Trophoblast cell (in vitro differentiated cells and primary cell): ENCODE measurements at regions not wholly inside any gene's neighbourhood (a gene's known extent, or its start where the extent isn't known, plus 50 kb on each side); places are given as distances from the start of the nearest gene placed in this dataset.

Experiments
- DNase-seq, 2 donors: peaks; one replicate each; pipeline ENCODE4 v3.0.0-alpha.2; 2016
- H2AFZ ChIP-seq: 2 replicates; pipeline ENCODE4 v1.6.1; 2013; ENCODE audit warnings: low read length, moderate library complexity, mild to moderate bottlenecking; ENCODE audit not compliant: insufficient read depth, poor library complexity
- H2AK5ac ChIP-seq: 2 replicates; pipeline ENCODE4 v1.6.1; 2013; ENCODE audit warnings: mild to moderate bottlenecking, low read length
- H2BK120ac ChIP-seq: 2 replicates; pipeline ENCODE4 v1.6.1; 2013; ENCODE audit warnings: low read length, mild to moderate bottlenecking, moderate library complexity; ENCODE audit not compliant: insufficient read depth, poor library complexity
- H2BK12ac ChIP-seq: 2 replicates; pipeline ENCODE4 v1.6.1; 2013; ENCODE audit warnings: mild to moderate bottlenecking, low read length, moderate library complexity
- H2BK5ac ChIP-seq: 2 replicates; pipeline ENCODE4 v1.6.1; 2013; ENCODE audit warnings: low read length, low read depth, moderate library complexity, mild to moderate bottlenecking; ENCODE audit not compliant: poor library complexity
- H3K14ac ChIP-seq: 2 replicates; pipeline ENCODE4 v1.6.1; 2013; ENCODE audit warnings: mild to moderate bottlenecking, low read length
- H3K18ac ChIP-seq: 2 replicates; pipeline ENCODE4 v1.6.1; 2013; ENCODE audit warnings: mild to moderate bottlenecking, low read length
- H3K23ac ChIP-seq: 2 replicates; pipeline ENCODE4 v1.6.1; 2013; ENCODE audit warnings: low read length
- H3K27ac ChIP-seq: 2 replicates; pipeline ENCODE4 v1.5.1; 2013; ENCODE audit warnings: low read depth, mild to moderate bottlenecking, inconsistent platforms, low read length, moderate library complexity
- H3K27me3 ChIP-seq: 2 replicates; pipeline ENCODE4 v1.6.1; 2013; ENCODE audit warnings: inconsistent platforms, mild to moderate bottlenecking, low read length, moderate library complexity; ENCODE audit not compliant: insufficient read depth
- H3K36me3 ChIP-seq, 2 experiments: 1 replicate in 1 of 2; 2 replicates in 1 of 2; pipeline ENCODE4 v1.6.1; 2013; ENCODE audit warnings: low read length in 2 of 2, mild to moderate bottlenecking in 2 of 2, moderate library complexity in 1 of 2; ENCODE audit not compliant: insufficient read depth in 2 of 2, control insufficient read depth in 1 of 2
- H3K4ac ChIP-seq: 2 replicates; pipeline ENCODE4 v1.6.1; 2013; ENCODE audit warnings: low read depth, mild to moderate bottlenecking, low read length, moderate library complexity
- H3K4me1 ChIP-seq, 2 experiments: 1 replicate in 1 of 2; 2 replicates in 1 of 2; pipeline ENCODE4 v1.6.1; 2013; ENCODE audit warnings: low read length in 2 of 2, mild to moderate bottlenecking in 2 of 2, moderate library complexity in 1 of 2; ENCODE audit not compliant: insufficient read depth in 2 of 2, control insufficient read depth in 1 of 2
- H3K4me2 ChIP-seq: 2 replicates; pipeline ENCODE4 v1.6.1; 2013; ENCODE audit warnings: inconsistent platforms, mild to moderate bottlenecking, low read length, moderate library complexity
- H3K4me3 ChIP-seq: 2 replicates; pipeline ENCODE4 v1.5.1; 2013; ENCODE audit warnings: mild to moderate bottlenecking, low read depth, low read length, inconsistent platforms
- H3K79me1 ChIP-seq: one replicate; pipeline ENCODE4 v1.6.1; 2013; ENCODE audit warnings: low read length
- H3K79me2 ChIP-seq: 2 replicates; pipeline ENCODE4 v1.6.1; 2013; ENCODE audit warnings: low read length, mild to moderate bottlenecking; ENCODE audit not compliant: control insufficient read depth, insufficient read depth, poor library complexity
- H3K9ac ChIP-seq: 2 replicates; pipeline ENCODE4 v1.6.1; 2013; ENCODE audit warnings: mild to moderate bottlenecking, low read length
- H3K9me3 ChIP-seq: 2 replicates; pipeline ENCODE4 v1.6.1; 2013; ENCODE audit warnings: low read depth, mild to moderate bottlenecking, control low read depth, inconsistent platforms, low read length; ENCODE audit not compliant: insufficient read depth
- H4K12ac ChIP-seq: 2 replicates; pipeline ENCODE4 v1.6.1; 2013; ENCODE audit warnings: low read depth, mild to moderate bottlenecking, low read length, moderate library complexity
- H4K8ac ChIP-seq: 2 replicates; pipeline ENCODE4 v1.6.1; 2013; ENCODE audit warnings: low read depth, mild to moderate bottlenecking, low read length, moderate library complexity
- H4K91ac ChIP-seq: one replicate; pipeline ENCODE4 v1.6.1; 2013; ENCODE audit warnings: low read depth, mild to moderate bottlenecking, low read length, moderate library complexity
- WGBS: extraction: QIAGEN DNeasy Blood & Tissue Kit; methylation state at CpG from one replicate; pipeline ENCODE4 v1.1.7; 2013; ENCODE audit warnings: missing lambda C conversion rate; ENCODE audit not compliant: insufficient read length, insufficient coverage; ENCODE audit errors: extremely low coverage; 5-methylcytosine and 5-hydroxymethylcytosine counted together

GRCh38 chr1:40924767-40925166 is 54.7 kb upstream of the CTPS1 start:
- no peak overlapping the region for H3K4ac ChIP-seq
- H4K91ac ChIP-seq, result no peak overlapping the region
- H3K9ac ChIP-seq, result no peak overlapping the region
- H3K27me3 ChIP-seq, result no peaks in the 10 kb centered on the region
- no peak overlapping the region for H3K23ac ChIP-seq
- H2BK5ac ChIP-seq, result no peak overlapping the region
- no peak overlapping the region for H2BK12ac ChIP-seq
- H2BK120ac ChIP-seq, result no peak overlapping the region
- H3K79me1 ChIP-seq, result no peaks in the 10 kb centered on the region
- no peak overlapping the region for H2AFZ ChIP-seq
- peaks cover 1% of the 10 kb centered on the region for H3K9me3 ChIP-seq
- no peak overlapping the region for H2AK5ac ChIP-seq
- H3K79me2 ChIP-seq, result no peaks in the 10 kb centered on the region
- H3K27ac ChIP-seq, result no peak overlapping the region
- peaks cover 0 to 2% of the 10 kb centered on the region in 2 experiments for H3K4me1 ChIP-seq
- no peak overlapping the region for H3K4me2 ChIP-seq
- H4K8ac ChIP-seq, result no peak overlapping the region
- no peak overlapping the region for H3K14ac ChIP-seq
- no peak overlapping the region for H4K12ac ChIP-seq
- H3K18ac ChIP-seq, result no peak overlapping the region
- H3K36me3 ChIP-seq, result no peaks in the 10 kb centered on the region
- H3K4me3 ChIP-seq, result no peak overlapping the region
- WGBS, result no CpG with 5 or more reads among the region's 5 CpGs
- DNase-seq, result no peak

GRCh38 chr1:40925834-40926410 is 53.6 kb upstream of the CTPS1 start:
- H3K79me1 ChIP-seq, result no peaks in the 10 kb centered on the region
- no peak overlapping the region for H3K27ac ChIP-seq
- H4K91ac ChIP-seq, result no peak overlapping the region
- DNase-seq, result no peak
- no peak overlapping the region for H3K23ac ChIP-seq
- WGBS, result no CpG with 5 or more reads among the region's 5 CpGs
- H3K18ac ChIP-seq, result no peak overlapping the region
- no peak overlapping the region for H2BK12ac ChIP-seq
- no peak overlapping the region for H4K8ac ChIP-seq
- no peaks in the 10 kb centered on the region for H3K79me2 ChIP-seq
- H3K9ac ChIP-seq, result no peak overlapping the region
- H3K4ac ChIP-seq, result no peak overlapping the region
- H2BK120ac ChIP-seq, result no peak overlapping the region
- no peaks in the 10 kb centered on the region for H3K27me3 ChIP-seq
- H3K4me1 ChIP-seq, result peaks cover 0 to 2% of the 10 kb centered on the region in 2 experiments
- no peaks in the 10 kb centered on the region for H3K36me3 ChIP-seq
- no peak overlapping the region for H3K4me2 ChIP-seq
- H2BK5ac ChIP-seq, result no peak overlapping the region
- no peak overlapping the region for H2AK5ac ChIP-seq
- no peak overlapping the region for H4K12ac ChIP-seq
- H2AFZ ChIP-seq, result no peak overlapping the region
- peaks cover 1% of the 10 kb centered on the region for H3K9me3 ChIP-seq
- no peak overlapping the region for H3K4me3 ChIP-seq
- no peak overlapping the region for H3K14ac ChIP-seq

- Histone ChIP-seq H3K9ac (no peak overlapping the region), H3K27ac (no peak overlapping the region), H3K18ac (no peak overlapping the region), H2AFZ (no peak overlapping the region), H4K12ac (no peak overlapping the region), H3K79me1 (no peaks in the 10 kb centered on the region), H3K14ac (no peak overlapping the region), H3K4me1 (peaks cover 0 to 2% of the 10 kb centered on the region in 2 experiments), H4K8ac (no peak overlapping the region), H3K4ac (no peak overlapping the region), H3K4me3 (no peak overlapping the region), H3K36me3 (no peaks in the 10 kb centered on the region), H3K4me2 (no peak overlapping the region), H2BK5ac (no peak overlapping the region), H2AK5ac (no peak overlapping the region), H3K9me3 (peaks cover 1% of the 10 kb centered on the region), H3K79me2 (no peaks in the 10 kb centered on the region), H4K91ac (no peak overlapping the region), H2BK12ac (no peak overlapping the region), H3K23ac (no peak overlapping the region), H3K27me3 (no peaks in the 10 kb centered on the region), H2BK120ac (no peak overlapping the region)
- DNase-seq, result no peak
- WGBS, result no CpG with 5 or more reads among the region's 6 CpGs
These were observed 53.1 kb upstream of the CTPS1 start for GRCh38 chr1:40926441-40926840.

GRCh38 chr1:40927781-40928180 is 51.7 kb upstream of the CTPS1 start:
- no peak overlapping the region for H3K9ac ChIP-seq
- no peak overlapping the region for H3K4me3 ChIP-seq
- H3K79me1 ChIP-seq, result no peaks in the 10 kb centered on the region
- H2AFZ ChIP-seq, result no peak overlapping the region
- H3K4me2 ChIP-seq, result no peak overlapping the region
- H4K91ac ChIP-seq, result no peak overlapping the region
- no peak overlapping the region for H4K12ac ChIP-seq
- no peak overlapping the region for H2BK120ac ChIP-seq
- peaks cover 3 to 8% of the 10 kb centered on the region in 2 experiments for H3K4me1 ChIP-seq
- no peak overlapping the region for H2BK12ac ChIP-seq
- DNase-seq, result no peak
- no peak overlapping the region for H2AK5ac ChIP-seq
- no peaks in the 10 kb centered on the region for H3K36me3 ChIP-seq
- WGBS, result no CpG with 5 or more reads among the region's 4 CpGs
- no peak overlapping the region for H3K14ac ChIP-seq
- no peak overlapping the region for H4K8ac ChIP-seq
- H3K18ac ChIP-seq, result no peak overlapping the region
- no peaks in the 10 kb centered on the region for H3K79me2 ChIP-seq
- no peaks in the 10 kb centered on the region for H3K27me3 ChIP-seq
- H3K27ac ChIP-seq, result no peak overlapping the region
- no peak overlapping the region for H2BK5ac ChIP-seq
- H3K9me3 ChIP-seq, result no peaks in the 10 kb centered on the region
- no peak overlapping the region for H3K23ac ChIP-seq
- no peak overlapping the region for H3K4ac ChIP-seq
